SH-SY5Y (cell line): ENCODE measurements at regions not wholly inside any gene's neighbourhood (a gene's known extent, or its start where the extent isn't known, plus 50 kb on each side); places are given as distances from the start of the nearest gene placed in this dataset.

ENCODE experiments used
- GATA2 ChIP-seq: IDR thresholded peaks from 2 replicates; pipeline ENCODE4 v1.6.1; 2011; ENCODE audit warnings: mild to moderate bottlenecking, low read depth, low read length
- GATA3 ChIP-seq: IDR thresholded peaks from 2 replicates; pipeline ENCODE4 v1.6.1; 2011; ENCODE audit warnings: low read depth, mild to moderate bottlenecking, low read length, moderate library complexity

DNA sequence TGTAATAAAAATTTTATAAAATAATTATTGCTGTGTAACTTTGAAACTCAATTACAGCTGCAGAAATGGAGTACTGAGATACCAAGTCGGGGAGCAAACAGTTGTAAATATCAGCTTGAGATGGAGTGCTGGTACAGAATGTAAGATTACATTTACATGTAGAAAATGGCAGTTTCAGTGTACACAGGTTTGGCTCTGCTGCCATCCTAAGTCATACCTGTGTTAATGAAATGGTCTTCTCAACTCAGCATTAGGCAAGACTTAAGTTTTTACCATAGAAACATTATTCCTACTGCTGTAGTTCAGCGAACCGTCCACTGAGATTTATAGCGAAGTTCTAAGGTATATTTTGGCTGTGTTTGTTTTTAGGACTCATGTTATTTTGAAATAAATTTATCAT lies 110.1 kb upstream of the TBL1XR1 start:
- TF ChIP-seq GATA2 (no peak), GATA3 (no peak)
